SU-DHL-6 (cell line): ENCODE measurements at regions not wholly inside any gene's neighbourhood (a gene's known extent, or its start where the extent isn't known, plus 50 kb on each side); places are given as distances from the start of the nearest gene placed in this dataset.

Source experiments
- CTCF ChIP-seq: fragments of 200-600 bp; sonication (generic); IDR thresholded peaks from one replicate; pipeline ENCODE4 v1.5.1; 2017; ENCODE audit warnings: antibody characterized with exemption, mild to moderate bottlenecking, low read length, moderate library complexity; ENCODE audit not compliant: insufficient read depth, poor library complexity, severe bottlenecking
- EZH2phosphoT487 ChIP-seq: fragments of 200-600 bp; sonication (generic), shearing (Covaris generic); conservative IDR thresholded peaks from 2 replicates; pipeline ENCODE4 v1.6.1; 2018; ENCODE audit warnings: mild to moderate bottlenecking, antibody characterized with exemption, low read length, moderate library complexity, mixed read lengths

GRCh38 chr4:17128268-17128667 lies 229.8 kb upstream of the LDB2 start:
- no peak for TF ChIP-seq CTCF
- TF ChIP-seq EZH2phosphoT487: no peak
